Activated CD4-positive, alpha-beta memory T cell treated with anti-CD3 and anti-CD28 coated beads for 36 hours (primary cell): ENCODE measurements at regions not wholly inside any gene's neighbourhood (a gene's known extent, or its start where the extent isn't known, plus 50 kb on each side); places are given as distances from the start of the nearest gene placed in this dataset.

Experiments used
- CTCF ChIA-PET: fragments of 350-600 bp; sonication (Branson Sonifier 250); formaldehyde crosslinking; loops from one replicate; lab custom pipeline; 2021; ENCODE audit warnings: antibody characterized with exemption, inconsistent platforms; lab: Charles Lee
- POLR2A ChIA-PET: fragments of 350-600 bp; sonication (Branson Sonifier 250); formaldehyde crosslinking; loops from one replicate; lab custom pipeline; 2021; ENCODE audit warnings: antibody characterized with exemption; lab: Charles Lee
- DNase-seq: peaks from one replicate; pipeline ENCODE4 v3.0.0-alpha.2; 2020
- H3K27ac Mint-ChIP-seq: one replicate; pipeline ENCODE4 v1.8.0; 2021; ENCODE audit warnings: mixed read lengths
- H3K27me3 Mint-ChIP-seq: one replicate; pipeline ENCODE4 v1.8.0; 2021; ENCODE audit warnings: mixed read lengths
- H3K36me3 Mint-ChIP-seq: one replicate; pipeline ENCODE4 v1.8.0; 2021; ENCODE audit warnings: mixed read lengths
- H3K4me1 Mint-ChIP-seq: one replicate; pipeline ENCODE4 v1.8.0; 2021; ENCODE audit warnings: low read depth, mixed read lengths
- H3K4me3 Mint-ChIP-seq: one replicate; pipeline ENCODE4 v1.8.0; 2021; ENCODE audit warnings: mild to moderate bottlenecking, mixed read lengths
- H3K9me3 Mint-ChIP-seq: one replicate; pipeline ENCODE4 v1.8.0; 2021; ENCODE audit warnings: mixed read lengths
- intact Hi-C: fragments of 100-400 bp; cut with micrococcal nuclease; formaldehyde crosslinking; loops from one replicate; pipeline ENCODE4 v1.15.1; 2023

DNA sequence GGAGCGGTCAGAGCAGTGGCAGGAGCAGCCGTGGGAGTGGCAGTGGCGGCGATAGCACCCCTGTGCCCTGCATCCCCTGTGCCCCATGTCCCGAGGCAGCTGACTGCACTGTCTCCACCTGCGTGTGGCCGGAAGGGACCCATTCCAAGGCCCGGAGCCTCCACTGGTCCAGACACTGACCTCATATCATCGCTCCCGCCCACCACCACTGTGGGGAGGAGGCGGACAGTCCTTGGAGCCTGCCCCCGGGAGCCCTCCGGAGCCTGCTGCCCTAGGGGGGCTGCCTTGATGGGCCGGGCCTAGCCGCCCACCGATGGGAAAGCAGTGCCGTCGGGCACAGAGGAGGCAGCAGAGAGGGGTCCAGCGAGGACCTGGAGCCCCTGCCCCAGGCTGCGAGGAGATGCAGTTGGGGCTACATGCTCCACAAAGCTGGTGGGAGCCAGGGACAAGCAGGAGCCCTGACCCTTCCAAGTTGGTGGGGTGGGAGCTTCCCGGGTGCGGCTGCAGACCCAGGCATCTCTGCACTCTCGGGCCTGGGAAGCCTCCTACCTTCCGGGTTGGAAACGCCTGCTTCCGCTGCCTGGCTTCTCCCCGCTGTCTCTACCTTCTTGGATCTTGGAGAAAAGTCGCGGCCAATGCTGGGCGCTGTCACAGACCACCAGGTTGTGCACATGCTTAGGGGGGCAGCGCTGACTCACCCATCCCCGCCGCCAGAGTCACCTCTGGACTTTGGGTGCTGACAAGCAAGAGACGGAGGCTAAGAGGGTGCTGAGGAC, 283.2 kb upstream of the ROBO1 start:
- ChIA-PET POLR2A (no interaction called here), CTCF (no interaction called here)
- Mint-ChIP-seq H3K36me3 (no peaks in the 10 kb centered on the region), H3K4me3 (no peak overlapping the region), H3K27ac (no peak overlapping the region), H3K4me1 (no peaks in the 10 kb centered on the region), H3K27me3 (no peaks in the 10 kb centered on the region), H3K9me3 (peaks cover 13% of the 10 kb centered on the region)
- intact Hi-C loops, result no loop called here
- DNase-seq, result no peak

DNA sequence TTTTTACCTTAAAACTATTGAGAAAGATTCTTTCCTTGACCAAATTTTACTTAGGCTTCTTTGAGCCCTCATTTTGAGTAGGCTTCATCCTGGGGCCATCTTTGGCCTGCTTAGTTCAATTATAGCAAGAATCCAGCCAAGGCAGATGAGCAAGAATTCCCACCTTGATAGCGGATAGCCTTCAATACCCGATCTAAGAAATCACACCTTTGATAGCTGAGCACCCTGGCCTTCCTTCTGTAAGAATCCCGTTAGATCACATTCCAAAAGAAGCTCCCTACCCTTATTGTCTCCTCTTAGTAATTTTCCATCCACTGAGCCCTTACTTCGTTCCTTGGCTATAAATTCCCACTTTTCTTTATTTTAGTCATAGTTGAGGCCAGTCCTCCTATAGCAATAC, 275.4 kb upstream of the ROBO1 start:
- no peak for DNase-seq
- peaks cover 18% of the 10 kb centered on the region for H3K9me3 Mint-ChIP-seq
- H3K4me1 Mint-ChIP-seq, result no peaks in the 10 kb centered on the region
- ChIA-PET POLR2A (no interaction called here), CTCF (no interaction called here)
- H3K27ac Mint-ChIP-seq, result no peak overlapping the region
- no peaks in the 10 kb centered on the region for H3K27me3 Mint-ChIP-seq
- no peaks in the 10 kb centered on the region for H3K36me3 Mint-ChIP-seq
- intact Hi-C loops, result no loop called here
- no peak overlapping the region for H3K4me3 Mint-ChIP-seq

DNA sequence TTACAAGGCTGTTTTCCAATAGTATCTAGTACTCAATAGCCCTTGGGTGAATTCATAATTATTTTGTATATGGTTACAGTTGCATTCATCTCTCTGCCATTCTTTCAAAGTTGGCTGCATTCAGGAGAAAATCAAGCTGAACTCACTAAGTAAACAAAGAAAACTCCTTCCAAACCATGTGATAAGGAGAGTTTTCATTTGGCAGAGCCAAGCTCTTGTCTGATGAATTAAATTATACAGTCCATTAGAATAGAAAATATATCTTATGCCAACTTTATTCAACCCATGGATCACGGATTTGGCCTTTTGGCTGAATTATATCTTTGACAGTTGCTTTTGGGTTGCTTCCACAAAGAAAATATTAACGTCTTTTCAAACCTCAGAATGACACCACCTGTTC, 272.3 kb upstream of the ROBO1 start:
- Mint-ChIP-seq H3K4me1 (no peaks in the 10 kb centered on the region), H3K36me3 (no peaks in the 10 kb centered on the region), H3K27ac (no peak overlapping the region), H3K27me3 (no peaks in the 10 kb centered on the region), H3K9me3 (peaks cover 25% of the 10 kb centered on the region), H3K4me3 (no peak overlapping the region)
- DNase-seq, result no peak
- intact Hi-C loops, result no loop called here
- POLR2A ChIA-PET, result no interaction called here
- CTCF ChIA-PET, result no interaction called here

DNA sequence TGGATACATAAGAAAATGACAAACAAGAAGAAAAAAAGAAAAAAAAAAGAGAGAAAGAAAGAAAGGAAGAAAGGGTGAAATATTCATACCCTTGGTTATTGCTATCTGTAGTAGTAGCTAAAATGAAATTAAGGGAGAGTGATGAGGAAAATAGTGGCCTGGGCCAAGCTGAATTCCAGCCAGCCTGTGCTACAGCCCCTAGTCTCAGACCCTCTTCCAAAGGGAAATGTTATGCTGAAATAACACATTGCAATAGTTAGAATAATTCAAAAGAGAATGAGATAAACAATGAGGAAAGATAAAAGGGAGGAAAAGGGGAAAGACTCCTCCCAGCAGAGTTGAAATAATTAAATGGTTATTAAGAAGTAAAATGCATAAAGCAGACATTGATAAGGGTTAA, 268.4 kb upstream of the ROBO1 start:
- no peak for DNase-seq
- Mint-ChIP-seq H3K27me3 (no peaks in the 10 kb centered on the region), H3K4me3 (no peak overlapping the region), H3K9me3 (peaks cover 19% of the 10 kb centered on the region), H3K27ac (no peak overlapping the region), H3K4me1 (no peaks in the 10 kb centered on the region), H3K36me3 (no peaks in the 10 kb centered on the region)
- CTCF ChIA-PET, result no interaction called here
- intact Hi-C loops, result no loop called here
- POLR2A ChIA-PET, result no interaction called here

DNA sequence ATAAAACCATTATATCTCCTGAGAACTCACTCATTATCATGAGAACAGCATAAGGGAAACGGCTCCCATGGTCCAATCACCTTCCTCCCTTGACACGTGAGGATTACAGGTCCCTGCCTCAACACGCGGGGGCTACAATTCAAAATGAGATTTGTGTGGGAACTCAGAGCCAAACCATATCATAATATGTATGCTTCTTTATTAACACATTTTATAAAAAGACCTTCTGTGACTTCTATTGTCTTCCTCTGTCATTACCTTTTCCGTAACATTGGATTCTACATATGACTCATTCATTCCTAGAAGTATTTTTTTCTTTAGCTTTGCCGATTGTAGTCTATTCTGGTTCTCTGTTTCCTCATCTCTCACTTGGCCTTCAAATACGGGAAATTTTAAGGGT, 267.2 kb upstream of the ROBO1 start:
- no peaks in the 10 kb centered on the region for H3K27me3 Mint-ChIP-seq
- no peaks in the 10 kb centered on the region for H3K36me3 Mint-ChIP-seq
- DNase-seq, result no peak
- no peak overlapping the region for H3K27ac Mint-ChIP-seq
- intact Hi-C loops, result no loop called here
- no peaks in the 10 kb centered on the region for H3K4me1 Mint-ChIP-seq
- no peak overlapping the region for H3K4me3 Mint-ChIP-seq
- H3K9me3 Mint-ChIP-seq, result peaks cover 20% of the 10 kb centered on the region
- ChIA-PET CTCF (no interaction called here), POLR2A (no interaction called here)

DNA sequence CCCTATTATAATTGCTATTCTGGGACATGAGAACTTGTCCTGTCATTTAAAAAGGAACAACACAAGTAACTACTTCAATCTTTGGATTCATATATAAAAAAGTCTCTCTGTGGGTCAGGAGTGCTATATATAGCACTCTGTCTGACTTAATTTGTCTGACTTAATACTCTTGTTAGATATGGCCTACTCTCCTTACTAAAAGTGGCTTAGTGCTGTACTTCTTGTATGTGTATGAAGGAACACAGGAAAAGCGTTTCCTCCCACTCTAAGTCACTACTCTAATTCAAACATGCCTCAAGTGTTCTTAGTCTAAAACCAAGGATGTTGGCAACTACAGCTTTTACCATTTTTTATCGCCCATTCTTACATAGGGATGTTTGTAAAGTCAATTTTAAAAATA, 255.2 kb upstream of the ROBO1 start:
- CTCF ChIA-PET, result no interaction called here
- Mint-ChIP-seq H3K4me3 (no peak overlapping the region), H3K9me3 (peaks cover 17% of the 10 kb centered on the region), H3K4me1 (no peaks in the 10 kb centered on the region), H3K27ac (no peak overlapping the region), H3K27me3 (no peaks in the 10 kb centered on the region), H3K36me3 (no peaks in the 10 kb centered on the region)
- DNase-seq, result no peak
- POLR2A ChIA-PET, result no interaction called here
- intact Hi-C loops, result no loop called here

DNA sequence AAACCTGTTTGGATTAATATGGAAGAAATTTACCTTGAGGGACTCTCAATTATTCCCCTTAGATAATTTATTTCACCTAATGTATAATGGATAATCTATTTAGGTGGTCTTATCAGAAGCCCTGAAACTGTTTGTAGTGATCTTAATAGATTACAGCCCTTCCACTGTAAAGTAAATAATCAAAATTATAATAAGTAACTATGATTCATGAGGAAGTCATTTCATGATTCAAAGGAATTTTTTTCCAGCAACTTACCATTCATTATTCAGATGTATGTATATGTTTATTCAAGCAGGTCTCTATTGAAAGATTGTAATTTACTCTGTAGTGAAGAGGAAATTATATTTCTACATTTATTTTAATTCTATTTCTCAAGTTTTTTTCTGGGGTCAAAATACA, 250.6 kb upstream of the ROBO1 start:
- Mint-ChIP-seq H3K27me3 (no peaks in the 10 kb centered on the region), H3K4me1 (no peaks in the 10 kb centered on the region), H3K4me3 (no peak overlapping the region), H3K9me3 (peaks cover 20% of the 10 kb centered on the region), H3K27ac (no peak overlapping the region), H3K36me3 (no peaks in the 10 kb centered on the region)
- ChIA-PET CTCF (no interaction called here), POLR2A (no interaction called here)
- no peak for DNase-seq
- intact Hi-C loops, result no loop called here

DNA sequence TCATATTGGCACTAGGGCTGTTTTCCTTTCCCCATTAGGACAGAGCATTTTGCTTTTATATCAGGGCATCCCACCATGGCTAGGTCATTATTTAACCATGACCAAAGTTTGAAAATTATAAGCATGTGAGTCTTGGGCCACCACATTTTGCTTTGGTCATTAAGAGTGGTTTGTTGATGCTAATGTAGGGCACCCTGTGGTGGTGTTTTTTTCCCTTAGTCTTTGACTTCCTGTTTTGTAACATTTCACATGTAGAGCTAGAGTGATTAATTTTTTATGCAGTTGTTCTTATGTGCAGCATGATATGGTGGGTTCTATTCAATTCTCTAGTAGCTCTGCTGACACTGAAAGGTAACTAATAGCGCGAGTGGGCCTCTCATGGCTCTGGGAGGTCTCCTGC, 249.6 kb upstream of the ROBO1 start:
- Mint-ChIP-seq H3K36me3 (no peaks in the 10 kb centered on the region), H3K4me3 (no peak overlapping the region), H3K27ac (no peak overlapping the region), H3K4me1 (no peaks in the 10 kb centered on the region), H3K27me3 (no peaks in the 10 kb centered on the region), H3K9me3 (peaks cover 20% of the 10 kb centered on the region)
- no peak for DNase-seq
- ChIA-PET CTCF (no interaction called here), POLR2A (no interaction called here)
- intact Hi-C loops, result no loop called here

DNA sequence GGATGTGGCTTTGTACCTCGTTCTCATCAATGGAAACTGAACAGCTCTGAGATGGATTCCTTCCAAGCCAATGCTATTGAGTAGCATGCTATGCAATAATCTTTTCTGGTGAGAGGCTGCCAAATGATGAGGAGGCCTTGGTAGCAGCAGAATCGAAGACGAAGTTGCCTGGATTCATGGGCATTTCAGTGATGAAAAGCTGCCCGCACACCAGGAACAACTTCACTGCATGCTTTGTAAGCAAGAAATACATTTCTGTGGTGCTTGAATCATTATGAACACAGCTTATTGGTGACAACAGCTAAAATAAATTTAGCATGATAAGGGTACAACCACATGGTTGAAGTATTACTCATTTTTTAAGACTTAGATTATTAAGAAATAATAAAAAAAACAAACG, 246.8 kb upstream of the ROBO1 start:
- ChIA-PET CTCF (no interaction called here), POLR2A (no interaction called here)
- Mint-ChIP-seq H3K4me3 (no peak overlapping the region), H3K9me3 (peaks cover 7% of the 10 kb centered on the region), H3K36me3 (no peaks in the 10 kb centered on the region), H3K27ac (no peak overlapping the region), H3K27me3 (no peaks in the 10 kb centered on the region), H3K4me1 (no peaks in the 10 kb centered on the region)
- intact Hi-C loops, result no loop called here
- no peak for DNase-seq

DNA sequence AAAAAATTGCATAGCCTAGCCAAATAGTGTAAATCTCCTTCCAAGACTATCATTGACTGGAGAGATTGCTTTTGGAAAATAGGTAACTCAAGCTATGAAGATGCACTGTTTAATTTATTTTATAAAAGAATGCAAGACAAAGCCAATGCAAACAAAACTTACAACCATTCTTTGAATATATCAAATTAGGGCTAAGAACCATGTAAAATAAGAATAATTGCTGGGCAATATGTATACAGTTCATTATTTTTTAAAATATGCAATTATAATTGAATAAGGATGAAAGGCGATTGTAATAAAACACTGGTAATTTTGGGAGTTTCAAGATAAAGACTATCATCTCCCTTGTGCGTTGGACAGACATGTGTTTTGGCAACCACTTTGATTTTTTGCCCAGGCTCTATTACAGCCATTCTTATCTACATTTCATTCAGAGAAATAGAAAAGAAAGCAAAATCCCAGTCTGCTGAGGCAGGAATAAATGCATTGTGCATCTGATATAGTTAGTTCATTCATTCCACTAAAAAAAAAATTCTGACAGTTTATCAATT, 242.3 kb upstream of the ROBO1 start:
- DNase-seq, result no peak
- H3K36me3 Mint-ChIP-seq, result no peaks in the 10 kb centered on the region
- ChIA-PET CTCF (no interaction called here), POLR2A (no interaction called here)
- no peak overlapping the region for H3K4me3 Mint-ChIP-seq
- H3K27me3 Mint-ChIP-seq, result no peaks in the 10 kb centered on the region
- peaks cover 8% of the 10 kb centered on the region for H3K9me3 Mint-ChIP-seq
- intact Hi-C loops, result no loop called here
- no peak overlapping the region for H3K27ac Mint-ChIP-seq
- H3K4me1 Mint-ChIP-seq, result no peaks in the 10 kb centered on the region

DNA sequence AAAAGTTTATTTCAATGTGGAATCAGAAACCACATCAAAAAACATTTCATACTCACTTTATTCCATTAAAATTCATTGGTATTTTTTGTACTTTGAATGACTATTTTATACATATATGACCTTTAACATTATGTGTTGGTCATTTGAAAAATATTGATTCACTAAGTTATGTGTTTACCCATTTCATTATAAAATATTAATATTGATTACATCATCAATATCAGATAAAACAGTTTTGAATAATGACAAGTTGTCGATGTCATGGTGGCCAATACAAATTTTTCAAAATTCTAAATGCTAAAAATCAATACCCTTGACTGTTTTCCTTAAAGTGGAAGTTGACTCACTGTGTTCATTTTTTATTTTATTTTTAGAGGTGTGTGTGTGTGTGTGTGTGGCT, 239.7 kb upstream of the ROBO1 start:
- no peak for DNase-seq
- ChIA-PET POLR2A (no interaction called here), CTCF (no interaction called here)
- intact Hi-C loops, result no loop called here
- H3K27ac Mint-ChIP-seq, result no peak overlapping the region
- peaks cover 14% of the 10 kb centered on the region for H3K9me3 Mint-ChIP-seq
- H3K36me3 Mint-ChIP-seq, result no peaks in the 10 kb centered on the region
- no peak overlapping the region for H3K4me3 Mint-ChIP-seq
- no peaks in the 10 kb centered on the region for H3K27me3 Mint-ChIP-seq
- no peaks in the 10 kb centered on the region for H3K4me1 Mint-ChIP-seq

DNA sequence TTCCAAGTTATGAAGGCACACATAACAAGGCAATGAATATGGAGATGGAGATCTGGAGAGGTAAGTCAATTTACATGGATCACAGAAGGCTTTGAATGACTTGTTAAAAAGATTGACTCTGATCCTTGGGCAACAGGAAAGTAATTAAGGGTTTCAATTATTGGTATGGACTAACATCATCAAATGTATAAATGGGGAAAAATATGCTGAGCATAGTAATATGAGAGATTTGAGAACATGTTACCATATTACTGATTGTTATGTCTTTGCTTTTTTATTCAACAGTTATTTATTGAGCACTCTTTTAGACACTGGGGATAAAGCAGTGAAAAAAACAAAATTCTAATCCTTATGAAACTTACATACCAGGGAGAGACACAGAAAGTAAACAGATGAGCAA, 238.5 kb upstream of the ROBO1 start:
- no peak for DNase-seq
- H3K36me3 Mint-ChIP-seq, result no peaks in the 10 kb centered on the region
- CTCF ChIA-PET, result no interaction called here
- peaks cover 14% of the 10 kb centered on the region for H3K9me3 Mint-ChIP-seq
- H3K4me1 Mint-ChIP-seq, result no peaks in the 10 kb centered on the region
- no peak overlapping the region for H3K27ac Mint-ChIP-seq
- H3K4me3 Mint-ChIP-seq, result no peak overlapping the region
- intact Hi-C loops, result no loop called here
- H3K27me3 Mint-ChIP-seq, result no peaks in the 10 kb centered on the region
- POLR2A ChIA-PET, result no interaction called here

DNA sequence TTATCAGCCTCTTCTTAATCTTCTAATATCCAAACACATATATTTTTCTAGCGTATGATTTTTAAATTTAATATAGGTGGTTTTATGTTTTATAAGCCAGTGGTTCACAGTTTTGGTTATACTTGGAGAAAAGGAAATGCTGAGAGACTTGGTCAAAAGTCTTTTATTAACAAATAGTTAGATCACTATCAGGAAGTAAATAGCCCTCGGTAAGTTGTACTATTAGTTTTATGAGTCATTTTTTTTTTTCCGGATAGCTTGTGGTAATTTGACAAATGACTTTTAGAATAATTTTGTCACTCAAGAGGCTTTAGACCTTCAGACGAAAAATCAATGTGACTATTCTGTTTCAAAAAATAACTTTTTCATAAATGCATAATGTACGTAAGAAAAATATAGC, 232.2 kb upstream of the ROBO1 start:
- intact Hi-C loops, result no loop called here
- DNase-seq, result no peak
- peaks cover 14% of the 10 kb centered on the region for H3K9me3 Mint-ChIP-seq
- H3K4me1 Mint-ChIP-seq, result no peaks in the 10 kb centered on the region
- no peak overlapping the region for H3K27ac Mint-ChIP-seq
- CTCF ChIA-PET, result interaction anchor here (0.6 kb wide), 1 partner anchor 696 kb away, joined by 3 read pairs; no protein-coding TSS in a partner anchor
- no peaks in the 10 kb centered on the region for H3K36me3 Mint-ChIP-seq
- no peaks in the 10 kb centered on the region for H3K27me3 Mint-ChIP-seq
- no peak overlapping the region for H3K4me3 Mint-ChIP-seq
- POLR2A ChIA-PET, result no interaction called here
